GM23338 (cell line): ENCODE measurements at regions not wholly inside any gene's neighbourhood (a gene's known extent, or its start where the extent isn't known, plus 50 kb on each side); places are given as distances from the start of the nearest gene placed in this dataset.

Source experiments
- CREB1 ChIP-seq: fragments of 250-450 bp; sonication (Bioruptor Pico); IDR thresholded peaks from 2 replicates; pipeline ENCODE4 v1.5.0; 2020; ENCODE audit warnings: low read depth, mild to moderate bottlenecking, moderate library complexity
- CTCF ChIP-seq, 2 experiments: fragments of 200-600 bp in 1 of 2; sonication (generic) in 1 of 2; conservative IDR thresholded peaks; 2 replicates each; pipeline versions ENCODE4 v1.5.1 to v1.6.1; 2016 to 2017; ENCODE audit warnings: antibody characterized with exemption in 2 of 2, low read depth in 2 of 2, mild to moderate bottlenecking in 2 of 2, moderate library complexity in 1 of 2
- ETS1 ChIP-seq: IDR thresholded peaks from 2 replicates; pipeline ENCODE4 v1.6.1; 2016; ENCODE audit warnings: antibody characterized with exemption
- EZH2 ChIP-seq: fragments of 200-600 bp; sonication (generic); IDR thresholded peaks from one replicate; pipeline ENCODE4 v1.8.0; 2017; ENCODE audit warnings: antibody characterized with exemption, mild to moderate bottlenecking, low read depth; ENCODE audit not compliant: unreplicated experiment
- EZH2phosphoT487 ChIP-seq: fragments of 200-600 bp; sonication (generic); IDR thresholded peaks from one replicate; pipeline ENCODE4 v1.8.1; 2018; ENCODE audit warnings: antibody characterized with exemption; ENCODE audit not compliant: unreplicated experiment
- JUNB ChIP-seq: IDR thresholded peaks from one replicate; pipeline ENCODE4 v1.6.1; 2016; ENCODE audit warnings: antibody characterized with exemption; ENCODE audit not compliant: unreplicated experiment
- POLR2AphosphoS5 ChIP-seq: IDR thresholded peaks from 2 replicates; pipeline ENCODE4 v1.6.1; 2016; ENCODE audit warnings: antibody characterized with exemption, low read depth
- REST ChIP-seq: IDR thresholded peaks from one replicate; pipeline ENCODE4 v1.6.1; 2018; ENCODE audit warnings: antibody characterized with exemption; ENCODE audit not compliant: unreplicated experiment
- STAT1 ChIP-seq: IDR thresholded peaks from one replicate; pipeline ENCODE4 v1.6.1; 2016; ENCODE audit warnings: antibody characterized with exemption; ENCODE audit not compliant: unreplicated experiment
- ZNF114 ChIP-seq: fragments of 250-450 bp; sonication (Bioruptor Pico); IDR thresholded peaks from 2 replicates; pipeline ENCODE4 v1.5.0; 2020; ENCODE audit warnings: mild to moderate bottlenecking, moderate library complexity
- ZNF331 ChIP-seq: fragments of 250-450 bp; sonication (Bioruptor Pico); IDR thresholded peaks from 2 replicates; pipeline ENCODE4 v1.5.0; 2020; ENCODE audit warnings: low read depth, mild to moderate bottlenecking, moderate library complexity

- TF ChIP-seq CTCF (conservative IDR thresholded peaks at IDR 0.05; ENCODE audit: low read depth in 2 of 2) (no peak), CREB1 (CRISPR knock-in tag) (no peak), EZH2phosphoT487 (no peak), JUNB (no peak), ZNF331 (no peak), POLR2AphosphoS5 (no peak), REST (no peak), EZH2 (no peak), ETS1 (no peak), STAT1 (no peak), ZNF114 (CRISPR knock-in tag) (no peak)
Observed at GRCh38 chr2:181807526-181807925, 84.0 kb upstream of the ITPRID2 start.
